GM13977 (cell line): ENCODE measurements at regions not wholly inside any gene's neighbourhood (a gene's known extent, or its start where the extent isn't known, plus 50 kb on each side); places are given as distances from the start of the nearest gene placed in this dataset.

Experiments used
- DNase-seq: peaks from one replicate; pipeline ENCODE4 v3.0.0; 2012; ENCODE audit warnings: low spot score
- in situ Hi-C: fragments of 300-500 bp; cut with MboI; formaldehyde crosslinking; loops from one replicate; pipeline ENCODE4 v1.12.0; 2022; ENCODE audit warnings: low sequenced_read_pairs, low pct_unique_long_range_greater_than_20kb, mixed read lengths, inconsistent platforms; ENCODE audit not compliant: unreplicated experiment
- TF ChIP-seq, protein P1 (sequence below): IDR thresholded peaks from 2 replicates; pipeline ENCODE4 v1.5.1; 2012; ENCODE audit warnings: mild to moderate bottlenecking, control low read depth; ENCODE audit not compliant: insufficient read depth; ENCODE audit errors: extremely low read depth, missing control alignments

GRCh38 chr9:23551929-23552707 is 273.9 kb downstream of the ELAVL2 start:
- TF ChIP-seq, protein P1, sequence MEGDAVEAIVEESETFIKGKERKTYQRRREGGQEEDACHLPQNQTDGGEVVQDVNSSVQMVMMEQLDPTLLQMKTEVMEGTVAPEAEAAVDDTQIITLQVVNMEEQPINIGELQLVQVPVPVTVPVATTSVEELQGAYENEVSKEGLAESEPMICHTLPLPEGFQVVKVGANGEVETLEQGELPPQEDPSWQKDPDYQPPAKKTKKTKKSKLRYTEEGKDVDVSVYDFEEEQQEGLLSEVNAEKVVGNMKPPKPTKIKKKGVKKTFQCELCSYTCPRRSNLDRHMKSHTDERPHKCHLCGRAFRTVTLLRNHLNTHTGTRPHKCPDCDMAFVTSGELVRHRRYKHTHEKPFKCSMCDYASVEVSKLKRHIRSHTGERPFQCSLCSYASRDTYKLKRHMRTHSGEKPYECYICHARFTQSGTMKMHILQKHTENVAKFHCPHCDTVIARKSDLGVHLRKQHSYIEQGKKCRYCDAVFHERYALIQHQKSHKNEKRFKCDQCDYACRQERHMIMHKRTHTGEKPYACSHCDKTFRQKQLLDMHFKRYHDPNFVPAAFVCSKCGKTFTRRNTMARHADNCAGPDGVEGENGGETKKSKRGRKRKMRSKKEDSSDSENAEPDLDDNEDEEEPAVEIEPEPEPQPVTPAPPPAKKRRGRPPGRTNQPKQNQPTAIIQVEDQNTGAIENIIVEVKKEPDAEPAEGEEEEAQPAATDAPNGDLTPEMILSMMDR = no peak
- no peak for DNase-seq
- in situ Hi-C loops = no loop called here

DNA sequence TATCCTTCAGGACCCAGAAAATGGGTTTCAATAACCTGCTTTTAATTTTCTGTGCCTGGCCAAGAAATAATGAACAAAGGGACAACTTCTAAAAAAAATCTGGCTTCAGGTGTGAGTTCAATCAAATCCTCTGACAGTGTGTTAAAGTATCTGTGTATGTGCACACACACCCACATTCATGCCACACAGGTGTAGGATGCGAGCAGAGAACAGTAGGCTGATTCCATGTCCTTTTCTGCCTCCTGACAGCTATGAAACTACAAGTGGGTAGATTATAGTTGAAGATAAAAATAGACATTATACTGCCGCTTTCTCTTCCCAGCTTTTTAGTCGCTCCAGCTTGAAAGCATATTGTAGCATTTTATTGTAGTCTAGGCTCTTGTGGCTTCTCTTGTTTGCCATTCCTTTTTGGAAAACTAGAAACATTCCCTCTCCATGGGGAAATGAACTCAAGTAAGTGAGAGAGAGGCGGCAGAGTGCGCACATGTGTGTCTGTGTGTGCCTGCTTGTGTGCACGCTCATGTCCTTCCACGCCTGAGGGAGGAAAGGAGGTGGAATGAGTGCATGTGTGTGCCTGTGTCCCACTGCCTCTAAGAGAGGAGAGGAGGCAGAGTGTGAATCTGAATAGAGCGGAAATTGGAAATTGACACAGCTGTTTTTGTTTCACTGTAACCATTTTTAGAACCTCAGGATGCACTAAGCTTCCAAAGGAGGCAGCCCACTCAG is 273.0 kb downstream of the ELAVL2 start:
- in situ Hi-C loops = no loop called here
- TF ChIP-seq, protein P1 = no peak
- no peak for DNase-seq

- in situ Hi-C loops = no loop called here
- TF ChIP-seq, protein P1 = no peak
- DNase-seq = no peak
Observed at GRCh38 chr9:23554686-23555085, 271.4 kb downstream of the ELAVL2 start.

GRCh38 chr9:23555851-23556250 is 270.2 kb downstream of the ELAVL2 start:
- TF ChIP-seq, protein P1 = no peak
- in situ Hi-C loops = no loop called here
- DNase-seq = no peak

GRCh38 chr9:23556459-23556858 is 269.6 kb downstream of the ELAVL2 start:
- DNase-seq = no peak
- in situ Hi-C loops = no loop called here
- TF ChIP-seq, protein P1 = no peak

DNA sequence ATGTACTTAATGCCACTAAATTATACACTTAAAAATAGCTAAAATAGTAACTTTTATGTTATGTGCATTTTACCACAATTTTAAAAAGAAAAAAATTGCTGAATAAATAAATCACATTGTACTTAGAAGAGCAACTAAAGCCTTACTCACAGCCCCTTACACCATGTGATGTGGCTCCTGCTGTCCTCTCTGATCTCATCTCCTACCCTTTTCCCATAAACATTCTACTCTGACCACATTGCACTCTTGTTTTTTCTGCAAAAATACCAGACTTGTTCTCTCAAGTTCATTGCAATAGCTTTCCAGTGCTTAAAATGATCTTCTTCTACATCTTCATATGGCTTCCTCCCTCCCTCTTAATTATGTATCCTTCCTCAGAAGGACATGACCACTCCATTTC is 268.4 kb downstream of the ELAVL2 start:
- in situ Hi-C loops = no loop called here
- TF ChIP-seq, protein P1 = no peak
- no peak for DNase-seq
